Neutrophil (primary cell): ENCODE measurements at regions not wholly inside any gene's neighbourhood (a gene's known extent, or its start where the extent isn't known, plus 50 kb on each side); places are given as distances from the start of the nearest gene placed in this dataset.

ENCODE experiments used
- H3K27ac ChIP-seq: fragments of 200-600 bp; sonication (generic); 2 replicates; pipeline ENCODE4 v1.5.1; 2016; ENCODE audit warnings: mild to moderate bottlenecking, moderate library complexity
- H3K27me3 ChIP-seq: fragments of 200-600 bp; sonication (generic); 2 replicates; pipeline ENCODE4 v1.6.0; 2016; ENCODE audit warnings: mild to moderate bottlenecking
- H3K36me3 ChIP-seq: fragments of 200-600 bp; sonication (generic); 2 replicates; pipeline ENCODE4 v1.5.1; 2017
- H3K4me1 ChIP-seq, 2 experiments: fragments of 200-600 bp in 1 of 2; sonication (generic) in 1 of 2; 1 replicate in 1 of 2; 2 replicates in 1 of 2; pipeline versions ENCODE4 v1.5.1 to v1.6.1; 2013 to 2016; ENCODE audit warnings: low read depth in 1 of 2, low read length in 1 of 2, mild to moderate bottlenecking in 1 of 2, moderate library complexity in 1 of 2; ENCODE audit not compliant: control insufficient read depth in 1 of 2, insufficient read depth in 1 of 2
- H3K4me3 ChIP-seq, 2 experiments: fragments of 200-600 bp in 1 of 2; sonication (generic) in 1 of 2; 1 replicate in 1 of 2; 2 replicates in 1 of 2; pipeline ENCODE4 v1.5.1; 2013 to 2016; ENCODE audit warnings: low read depth in 1 of 2, low read length in 1 of 2, mild to moderate bottlenecking in 1 of 2, moderate library complexity in 1 of 2
- H3K9me3 ChIP-seq: fragments of 200-600 bp; sonication (generic); 2 replicates; pipeline ENCODE4 v1.5.1; 2016
- CTCF ChIP-seq: fragments of 200-600 bp; sonication (generic); IDR thresholded peaks from 2 replicates; pipeline ENCODE4 v1.5.1; 2016; ENCODE audit warnings: antibody characterized with exemption

- H3K9me3 ChIP-seq: no peaks in the 10 kb centered on the region
- no peaks in the 10 kb centered on the region for H3K4me1 ChIP-seq
- H3K27ac ChIP-seq: no peak overlapping the region
- H3K27me3 ChIP-seq: peaks cover 25% of the 10 kb centered on the region
- no peak for TF ChIP-seq CTCF
- no peaks in the 10 kb centered on the region for H3K36me3 ChIP-seq
- no peak overlapping the region for H3K4me3 ChIP-seq
Measured at GRCh38 chr3:193946945-193947344, 189.0 kb upstream of the HES1 start.

- Histone ChIP-seq H3K4me3 (no peak overlapping the region), H3K4me1 (no peaks in the 10 kb centered on the region), H3K27me3 (peaks cover 25% of the 10 kb centered on the region), H3K9me3 (no peaks in the 10 kb centered on the region), H3K27ac (no peak overlapping the region), H3K36me3 (no peaks in the 10 kb centered on the region)
- TF ChIP-seq CTCF: no peak
Measured at GRCh38 chr3:193947596-193947995, 188.4 kb upstream of the HES1 start.

GRCh38 chr3:193948459-193948858 lies 187.5 kb upstream of the HES1 start:
- Histone ChIP-seq H3K4me3 (no peak overlapping the region), H3K36me3 (no peaks in the 10 kb centered on the region), H3K27me3 (peaks cover 25% of the 10 kb centered on the region), H3K27ac (no peak overlapping the region), H3K4me1 (no peaks in the 10 kb centered on the region), H3K9me3 (no peaks in the 10 kb centered on the region)
- TF ChIP-seq CTCF: no peak

- Histone ChIP-seq H3K27ac (no peak overlapping the region), H3K36me3 (no peaks in the 10 kb centered on the region), H3K9me3 (no peaks in the 10 kb centered on the region), H3K4me3 (no peak overlapping the region), H3K27me3 (peaks cover 13% of the 10 kb centered on the region), H3K4me1 (no peaks in the 10 kb centered on the region)
- no peak for TF ChIP-seq CTCF
Measured at GRCh38 chr3:193951859-193952258, 184.1 kb upstream of the HES1 start.

- no peak overlapping the region for H3K4me3 ChIP-seq
- H3K9me3 ChIP-seq: no peaks in the 10 kb centered on the region
- H3K27me3 ChIP-seq: peaks cover 24% of the 10 kb centered on the region
- H3K36me3 ChIP-seq: no peaks in the 10 kb centered on the region
- TF ChIP-seq CTCF: no peak
- no peak overlapping the region for H3K27ac ChIP-seq
- H3K4me1 ChIP-seq: no peaks in the 10 kb centered on the region
Measured at GRCh38 chr3:193954752-193955151, 181.2 kb upstream of the HES1 start.

- no peak for TF ChIP-seq CTCF
- H3K9me3 ChIP-seq: no peaks in the 10 kb centered on the region
- H3K27ac ChIP-seq: no peak overlapping the region
- H3K36me3 ChIP-seq: no peaks in the 10 kb centered on the region
- no peak overlapping the region for H3K4me3 ChIP-seq
- H3K27me3 ChIP-seq: peaks cover 33% of the 10 kb centered on the region
- no peaks in the 10 kb centered on the region for H3K4me1 ChIP-seq
Measured at GRCh38 chr3:193955719-193956118, 180.2 kb upstream of the HES1 start.
